ENCODE measurements at regions not wholly inside any gene's neighbourhood (a gene's known extent, or its start where the extent isn't known, plus 50 kb on each side); places are given as distances from the start of the nearest gene placed in this dataset.

DNA sequence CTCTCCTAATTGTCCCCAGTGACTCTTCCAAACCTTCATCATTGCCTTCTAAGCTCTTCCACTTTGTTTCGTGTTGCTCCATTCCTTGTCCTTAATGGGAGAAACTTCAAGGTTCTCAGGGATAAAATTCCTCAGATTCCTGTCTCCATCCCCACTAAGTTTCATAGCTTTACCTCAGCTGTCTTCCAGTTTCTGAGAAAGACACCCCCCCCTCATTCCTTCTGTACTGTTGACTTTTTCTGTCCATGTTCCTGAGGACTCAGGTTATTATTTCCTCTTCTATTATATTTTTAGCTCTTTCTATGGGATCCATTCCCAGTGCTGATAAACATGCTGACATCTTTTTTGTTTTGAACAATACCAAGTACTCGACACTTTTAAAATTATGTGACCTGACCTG is 215.3 kb upstream of the PTGFR start:
- POLR2A ChIA-PET: no interaction called here
- Histone ChIP-seq H3K9me3 (replicated peaks; ENCODE audit: control insufficient read depth, insufficient read depth, low read depth, low read length) (no peaks in the 10 kb centered on the region), H3K27me3 (ENCODE audit: control insufficient read depth in 2 of 2, insufficient read depth in 2 of 2, low read length in 2 of 2) (no peaks in the 10 kb centered on the region), H3K36me3 (ENCODE audit: control insufficient read depth, insufficient read depth, low read length) (no peaks in the 10 kb centered on the region), H3K27ac (ENCODE audit: extremely low read depth, low read depth, low read length) (no peak overlapping the region), H3K9me1 (ENCODE audit: control insufficient read depth, insufficient read depth, low read length) (no peaks in the 10 kb centered on the region), H3K4me2 (ENCODE audit: insufficient read depth, low read length) (no peak overlapping the region), H3K79me2 (ENCODE audit: control insufficient read depth, insufficient read depth, low read length) (no peaks in the 10 kb centered on the region), H3K4me1 (replicated peaks in 1 of 2; ENCODE audit: control insufficient read depth in 2 of 2, insufficient read depth in 2 of 2, low read length in 2 of 2) (no peaks in the 10 kb centered on the region), H4K20me1 (replicated peaks; ENCODE audit: control insufficient read depth, insufficient read depth, low read length) (no peaks in the 10 kb centered on the region), H3K9ac (ENCODE audit: insufficient read depth in 1 of 2, low read depth in 2 of 2, low read length in 2 of 2) (no peak overlapping the region), H3K4me3 (no peak overlapping the region), H2AFZ (ENCODE audit: low read depth, low read length) (no peak overlapping the region)
- no TSS peak for BruUV-seq (replicated peaks)
- FAIRE-seq (no peak), ATAC-seq (no peak), DNase-seq (ENCODE audit: extremely low read depth in 1 of 4, low spot score in 3 of 4) (no peak)
- in situ Hi-C loops (cut with MboI) (no loop called here), intact Hi-C loops (cut with micrococcal nuclease) (no loop called here)
- CTCF ChIA-PET (ENCODE audit: low intra/inter-chr PET ratio): no interaction called here
- WGBS (ENCODE audit: insufficient coverage, low coverage, missing lambda C conversion rate): 0% methylated on average over 2 of the region's 2 CpGs
- TF ChIP-seq NR2C1 (IDR thresholded peaks at IDR 0.05) (no peak), NR2C1 (tag; IDR thresholded peaks at IDR 0.05) (no peak), HDAC1 (IDR thresholded peaks at IDR 0.05) (no peak), WHSC1 (IDR thresholded peaks at IDR 0.05; ENCODE audit: low read length) (no peak), ARID2 (IDR thresholded peaks at IDR 0.05) (no peak), CHD4 (IDR thresholded peaks at IDR 0.05; ENCODE audit: insufficient read depth, insufficient replicate concordance, low read depth, low read length, poor library complexity, severe bottlenecking) (no peak), SIRT6 (IDR thresholded peaks at IDR 0.05; ENCODE audit: low read depth, low read length) (no peak), POLR2A (conservative IDR thresholded peaks at IDR 0.05) (no peak), ZKSCAN8 (CRISPR knock-in tag; IDR thresholded peaks at IDR 0.05) (no peak), KLF13 (tag; IDR thresholded peaks at IDR 0.05; ENCODE audit: borderline replicate concordance, low read depth) (no peak), GTF2A2 (tag; IDR thresholded peaks at IDR 0.05) (no peak)
- TF ChIP-seq, protein P1, sequence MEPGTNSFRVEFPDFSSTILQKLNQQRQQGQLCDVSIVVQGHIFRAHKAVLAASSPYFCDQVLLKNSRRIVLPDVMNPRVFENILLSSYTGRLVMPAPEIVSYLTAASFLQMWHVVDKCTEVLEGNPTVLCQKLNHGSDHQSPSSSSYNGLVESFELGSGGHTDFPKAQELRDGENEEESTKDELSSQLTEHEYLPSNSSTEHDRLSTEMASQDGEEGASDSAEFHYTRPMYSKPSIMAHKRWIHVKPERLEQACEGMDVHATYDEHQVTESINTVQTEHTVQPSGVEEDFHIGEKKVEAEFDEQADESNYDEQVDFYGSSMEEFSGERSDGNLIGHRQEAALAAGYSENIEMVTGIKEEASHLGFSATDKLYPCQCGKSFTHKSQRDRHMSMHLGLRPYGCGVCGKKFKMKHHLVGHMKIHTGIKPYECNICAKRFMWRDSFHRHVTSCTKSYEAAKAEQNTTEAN (CRISPR knock-in tag; IDR thresholded peaks at IDR 0.05): no peak
- TF ChIP-seq, protein P2, sequence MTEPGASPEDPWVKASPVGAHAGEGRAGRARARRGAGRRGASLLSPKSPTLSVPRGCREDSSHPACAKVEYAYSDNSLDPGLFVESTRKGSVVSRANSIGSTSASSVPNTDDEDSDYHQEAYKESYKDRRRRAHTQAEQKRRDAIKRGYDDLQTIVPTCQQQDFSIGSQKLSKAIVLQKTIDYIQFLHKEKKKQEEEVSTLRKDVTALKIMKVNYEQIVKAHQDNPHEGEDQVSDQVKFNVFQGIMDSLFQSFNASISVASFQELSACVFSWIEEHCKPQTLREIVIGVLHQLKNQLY (CRISPR knock-in tag; conservative IDR thresholded peaks at IDR 0.05): no peak
- TF ChIP-seq, protein P3, sequence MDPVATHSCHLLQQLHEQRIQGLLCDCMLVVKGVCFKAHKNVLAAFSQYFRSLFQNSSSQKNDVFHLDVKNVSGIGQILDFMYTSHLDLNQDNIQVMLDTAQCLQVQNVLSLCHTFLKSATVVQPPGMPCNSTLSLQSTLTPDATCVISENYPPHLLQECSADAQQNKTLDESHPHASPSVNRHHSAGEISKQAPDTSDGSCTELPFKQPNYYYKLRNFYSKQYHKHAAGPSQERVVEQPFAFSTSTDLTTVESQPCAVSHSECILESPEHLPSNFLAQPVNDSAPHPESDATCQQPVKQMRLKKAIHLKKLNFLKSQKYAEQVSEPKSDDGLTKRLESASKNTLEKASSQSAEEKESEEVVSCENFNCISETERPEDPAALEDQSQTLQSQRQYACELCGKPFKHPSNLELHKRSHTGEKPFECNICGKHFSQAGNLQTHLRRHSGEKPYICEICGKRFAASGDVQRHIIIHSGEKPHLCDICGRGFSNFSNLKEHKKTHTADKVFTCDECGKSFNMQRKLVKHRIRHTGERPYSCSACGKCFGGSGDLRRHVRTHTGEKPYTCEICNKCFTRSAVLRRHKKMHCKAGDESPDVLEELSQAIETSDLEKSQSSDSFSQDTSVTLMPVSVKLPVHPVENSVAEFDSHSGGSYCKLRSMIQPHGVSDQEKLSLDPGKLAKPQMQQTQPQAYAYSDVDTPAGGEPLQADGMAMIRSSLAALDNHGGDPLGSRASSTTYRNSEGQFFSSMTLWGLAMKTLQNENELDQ (CRISPR knock-in tag; IDR thresholded peaks at IDR 0.05; ENCODE audit: borderline replicate concordance): no peak
- TF ChIP-seq, protein P4, sequence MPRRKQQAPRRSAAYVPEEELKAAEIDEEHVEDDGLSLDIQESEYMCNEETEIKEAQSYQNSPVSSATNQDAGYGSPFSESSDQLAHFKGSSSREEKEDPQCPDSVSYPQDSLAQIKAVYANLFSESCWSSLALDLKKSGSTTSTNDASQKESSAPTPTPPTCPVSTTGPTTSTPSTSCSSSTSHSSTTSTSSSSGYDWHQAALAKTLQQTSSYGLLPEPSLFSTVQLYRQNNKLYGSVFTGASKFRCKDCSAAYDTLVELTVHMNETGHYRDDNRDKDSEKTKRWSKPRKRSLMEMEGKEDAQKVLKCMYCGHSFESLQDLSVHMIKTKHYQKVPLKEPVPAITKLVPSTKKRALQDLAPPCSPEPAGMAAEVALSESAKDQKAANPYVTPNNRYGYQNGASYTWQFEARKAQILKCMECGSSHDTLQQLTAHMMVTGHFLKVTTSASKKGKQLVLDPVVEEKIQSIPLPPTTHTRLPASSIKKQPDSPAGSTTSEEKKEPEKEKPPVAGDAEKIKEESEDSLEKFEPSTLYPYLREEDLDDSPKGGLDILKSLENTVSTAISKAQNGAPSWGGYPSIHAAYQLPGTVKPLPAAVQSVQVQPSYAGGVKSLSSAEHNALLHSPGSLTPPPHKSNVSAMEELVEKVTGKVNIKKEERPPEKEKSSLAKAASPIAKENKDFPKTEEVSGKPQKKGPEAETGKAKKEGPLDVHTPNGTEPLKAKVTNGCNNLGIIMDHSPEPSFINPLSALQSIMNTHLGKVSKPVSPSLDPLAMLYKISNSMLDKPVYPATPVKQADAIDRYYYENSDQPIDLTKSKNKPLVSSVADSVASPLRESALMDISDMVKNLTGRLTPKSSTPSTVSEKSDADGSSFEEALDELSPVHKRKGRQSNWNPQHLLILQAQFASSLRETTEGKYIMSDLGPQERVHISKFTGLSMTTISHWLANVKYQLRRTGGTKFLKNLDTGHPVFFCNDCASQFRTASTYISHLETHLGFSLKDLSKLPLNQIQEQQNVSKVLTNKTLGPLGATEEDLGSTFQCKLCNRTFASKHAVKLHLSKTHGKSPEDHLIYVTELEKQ (CRISPR knock-in tag; IDR thresholded peaks at IDR 0.05): no peak

Data from K562 (cell line).